Endothelial cell of umbilical vein (primary cell): ENCODE measurements at regions not wholly inside any gene's neighbourhood (a gene's known extent, or its start where the extent isn't known, plus 50 kb on each side); places are given as distances from the start of the nearest gene placed in this dataset.

Experiments used
- BruUV-seq: library from RNA; stranded (reverse); fragments of 400-500 nt; replicated peaks from 2 replicates; lab custom pipeline; 2021; lab: Mats Ljungman, UMichigan
- CTCF ChIA-PET: fragments of 300-600, 350-600 bp; sonication (Branson Sonifier 250); formaldehyde crosslinking; loops from one replicate; lab custom pipeline; 2021; ENCODE audit warnings: antibody characterized with exemption, inconsistent platforms; lab: Charles Lee
- POLR2A ChIA-PET: fragments of 300-600, 350-600 bp; sonication (Branson Sonifier 250); formaldehyde crosslinking; loops from one replicate; lab custom pipeline; 2021; ENCODE audit warnings: antibody characterized with exemption, inconsistent platforms; lab: Charles Lee
- DNase-seq: peaks from one replicate; pipeline ENCODE4 v3.0.0-alpha.2; 2011; ENCODE audit warnings: low read depth, low spot score
- FAIRE-seq: peaks from 2 replicates; lab custom pipeline; 2011; peaks lifted over from hg19 to GRCh38; lab: Jason Lieb, UNC
- H2AFZ ChIP-seq: 2 replicates; pipeline ENCODE4 v1.6.0; 2012; ENCODE audit warnings: low read depth, low read length, control low read depth, inconsistent platforms
- H3K27ac ChIP-seq: 2 replicates; pipeline ENCODE4 v1.5.1; 2011; ENCODE audit warnings: low read depth, mild to moderate bottlenecking, control low read depth, low read length, moderate library complexity; ENCODE audit not compliant: insufficient read depth
- H3K27me3 ChIP-seq, 2 experiments: 2 replicates each; pipeline versions ENCODE4 v1.6.0 to v1.6.1; 2011; ENCODE audit warnings: low read length in 2 of 2, mixed read lengths in 1 of 2; ENCODE audit not compliant: control insufficient read depth in 2 of 2, insufficient read depth in 2 of 2
- H3K36me3 ChIP-seq, 2 experiments: 2 replicates in 1 of 2; 3 replicates in 1 of 2; pipeline ENCODE4 v1.5.1; 2011; ENCODE audit warnings: low read length in 2 of 2, mild to moderate bottlenecking in 1 of 2, moderate library complexity in 1 of 2; ENCODE audit not compliant: control insufficient read depth in 2 of 2, insufficient read depth in 2 of 2; ENCODE audit errors: extremely low read depth in 1 of 2
- H3K4me1 ChIP-seq: 3 replicates; pipeline ENCODE4 v1.5.1; 2011; ENCODE audit warnings: mild to moderate bottlenecking, low read length; ENCODE audit not compliant: control insufficient read depth, insufficient read depth; ENCODE audit errors: extremely low read depth
- H3K4me2 ChIP-seq: 2 replicates; pipeline ENCODE4 v1.6.1; 2011; ENCODE audit warnings: low read length, control low read depth, mixed read lengths; ENCODE audit not compliant: insufficient read depth
- H3K4me3 ChIP-seq, 3 experiments: fragments of 200-600 bp in 1 of 3; sonication (generic), shearing (Covaris generic) in 1 of 3; replicated peaks in 1 of 3; 2 replicates each; pipeline ENCODE4 v1.5.1; 2011 to 2016; ENCODE audit warnings: control low read depth in 3 of 3, low read length in 3 of 3, mild to moderate bottlenecking in 2 of 3, inconsistent platforms in 1 of 3, low read depth in 1 of 3, moderate library complexity in 1 of 3; ENCODE audit not compliant: insufficient read depth in 1 of 3
- H3K79me2 ChIP-seq: 2 replicates; pipeline ENCODE4 v1.6.0; 2012; ENCODE audit warnings: low read length, inconsistent platforms; ENCODE audit not compliant: control insufficient read depth, insufficient read depth
- H3K9ac ChIP-seq: replicated peaks from 2 replicates; pipeline ENCODE3; 2011; ENCODE audit warnings: low read length, control low read depth; ENCODE audit not compliant: insufficient read depth; ENCODE audit errors: extremely low read depth
- H3K9me1 ChIP-seq: replicated peaks from 3 replicates; pipeline ENCODE4 v1.6.0; 2011; ENCODE audit warnings: mild to moderate bottlenecking, low read length; ENCODE audit not compliant: control insufficient read depth, insufficient read depth; ENCODE audit errors: extremely low read depth
- H3K9me3 ChIP-seq: replicated peaks from 2 replicates; pipeline ENCODE4 v1.5.1; 2012; ENCODE audit warnings: low read length, inconsistent platforms; ENCODE audit not compliant: control insufficient read depth, insufficient read depth
- H4K20me1 ChIP-seq: replicated peaks from 2 replicates; pipeline ENCODE3; 2011; ENCODE audit warnings: mild to moderate bottlenecking, low read length; ENCODE audit not compliant: control insufficient read depth, insufficient read depth; ENCODE audit errors: extremely low read depth
- EZH2 ChIP-seq: IDR thresholded peaks from 2 replicates; pipeline ENCODE4 v1.6.1; 2012; ENCODE audit warnings: borderline replicate concordance, low read depth, mild to moderate bottlenecking, moderate library complexity, low read length, inconsistent platforms; ENCODE audit not compliant: severe bottlenecking
- FOS ChIP-seq: IDR thresholded peaks from 2 replicates; pipeline ENCODE4 v1.6.1; 2011; ENCODE audit warnings: mild to moderate bottlenecking, low read length, moderate library complexity, borderline replicate concordance; ENCODE audit not compliant: insufficient read depth
- GATA2 ChIP-seq: IDR thresholded peaks from 2 replicates; pipeline ENCODE4 v1.7.0; 2011; ENCODE audit warnings: low read depth, mild to moderate bottlenecking, moderate library complexity, mixed read lengths, low read length; ENCODE audit not compliant: insufficient read length, insufficient read depth
- JUN ChIP-seq: IDR thresholded peaks from 2 replicates; pipeline ENCODE4 v1.6.1; 2011; ENCODE audit warnings: borderline replicate concordance, low read depth; ENCODE audit not compliant: insufficient read length, insufficient read depth
- MYC ChIP-seq: IDR thresholded peaks from one replicate; pipeline ENCODE4 v1.6.1; 2011; ENCODE audit warnings: mild to moderate bottlenecking, low read depth, low read length
- POLR2A ChIP-seq: IDR thresholded peaks from 2 replicates; pipeline ENCODE4 v1.6.1; 2012; ENCODE audit warnings: low read depth, mild to moderate bottlenecking, control low read depth, low read length
- POLR2AphosphoS5 ChIP-seq: IDR thresholded peaks from 2 replicates; pipeline ENCODE4 v1.6.1; 2012; ENCODE audit warnings: low read depth, mild to moderate bottlenecking, control low read depth, low read length, moderate library complexity; ENCODE audit not compliant: insufficient read depth
- dilution Hi-C: fragments of 300-500 bp; cut with MboI; formaldehyde crosslinking; loops from one replicate; pipeline ENCODE4 v1.15.0; 2019; ENCODE audit warnings: low sequenced_read_pairs; ENCODE audit not compliant: extremely low pct_ligation_motif_present
- intact Hi-C: fragments of 100-400 bp; cut with micrococcal nuclease; formaldehyde crosslinking; loops from one replicate; pipeline ENCODE4 v1.10.0; 2022
- TF ChIP-seq, protein P1 (sequence below): IDR thresholded peaks from 2 replicates; pipeline ENCODE4 v1.6.1; 2011; ENCODE audit not compliant: insufficient read depth, insufficient read length
- TF ChIP-seq, protein P2 (sequence below), 2 donors: IDR thresholded peaks; 1 replicate in 1 of 2; 2 replicates in 1 of 2; pipeline ENCODE4 v1.5.1; 2011; ENCODE audit warnings: low read length in 2 of 2, mild to moderate bottlenecking in 2 of 2, moderate library complexity in 2 of 2, control low read depth in 1 of 2, inconsistent platforms in 1 of 2, low read depth in 1 of 2; ENCODE audit not compliant: insufficient read depth in 1 of 2; ENCODE audit errors: extremely low read depth in 1 of 2

DNA sequence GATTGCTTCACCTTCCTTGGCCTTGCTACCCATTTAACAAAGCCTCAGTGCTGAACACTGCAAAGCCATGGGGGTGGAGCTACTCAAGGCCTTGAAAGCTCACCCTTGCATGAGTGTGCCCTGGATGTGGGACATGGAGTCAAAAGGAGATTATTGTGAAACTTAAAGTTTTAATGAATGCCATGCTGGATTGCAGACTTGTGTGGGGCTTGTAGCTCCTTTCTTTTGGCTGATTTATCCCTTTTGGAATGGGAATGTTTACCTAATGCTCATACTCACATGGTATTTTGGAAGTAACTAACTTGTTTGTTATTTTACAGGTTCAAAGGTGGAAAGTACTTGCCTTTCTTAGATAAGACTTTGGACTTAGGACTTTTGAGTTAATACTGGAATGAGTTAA, 538.5 kb upstream of the NECTIN3 start:
- H3K9me1 ChIP-seq = no peaks in the 10 kb centered on the region
- no peaks in the 10 kb centered on the region for H3K27me3 ChIP-seq
- dilution Hi-C loops = no loop called here
- no peak overlapping the region for H3K9ac ChIP-seq
- no peaks in the 10 kb centered on the region for H3K79me2 ChIP-seq
- no peak overlapping the region for H3K4me3 ChIP-seq
- intact Hi-C loops = no loop called here
- no peak overlapping the region for H3K27ac ChIP-seq
- BruUV-seq = no TSS peak
- no peaks in the 10 kb centered on the region for H3K36me3 ChIP-seq
- FAIRE-seq (no peak), DNase-seq (no peak)
- TF ChIP-seq FOS = no peak
- no peak for TF ChIP-seq POLR2AphosphoS5
- no peak for TF ChIP-seq GATA2
- TF ChIP-seq, protein P1, sequence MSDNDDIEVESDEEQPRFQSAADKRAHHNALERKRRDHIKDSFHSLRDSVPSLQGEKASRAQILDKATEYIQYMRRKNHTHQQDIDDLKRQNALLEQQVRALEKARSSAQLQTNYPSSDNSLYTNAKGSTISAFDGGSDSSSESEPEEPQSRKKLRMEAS = no peak
- TF ChIP-seq, protein P2, sequence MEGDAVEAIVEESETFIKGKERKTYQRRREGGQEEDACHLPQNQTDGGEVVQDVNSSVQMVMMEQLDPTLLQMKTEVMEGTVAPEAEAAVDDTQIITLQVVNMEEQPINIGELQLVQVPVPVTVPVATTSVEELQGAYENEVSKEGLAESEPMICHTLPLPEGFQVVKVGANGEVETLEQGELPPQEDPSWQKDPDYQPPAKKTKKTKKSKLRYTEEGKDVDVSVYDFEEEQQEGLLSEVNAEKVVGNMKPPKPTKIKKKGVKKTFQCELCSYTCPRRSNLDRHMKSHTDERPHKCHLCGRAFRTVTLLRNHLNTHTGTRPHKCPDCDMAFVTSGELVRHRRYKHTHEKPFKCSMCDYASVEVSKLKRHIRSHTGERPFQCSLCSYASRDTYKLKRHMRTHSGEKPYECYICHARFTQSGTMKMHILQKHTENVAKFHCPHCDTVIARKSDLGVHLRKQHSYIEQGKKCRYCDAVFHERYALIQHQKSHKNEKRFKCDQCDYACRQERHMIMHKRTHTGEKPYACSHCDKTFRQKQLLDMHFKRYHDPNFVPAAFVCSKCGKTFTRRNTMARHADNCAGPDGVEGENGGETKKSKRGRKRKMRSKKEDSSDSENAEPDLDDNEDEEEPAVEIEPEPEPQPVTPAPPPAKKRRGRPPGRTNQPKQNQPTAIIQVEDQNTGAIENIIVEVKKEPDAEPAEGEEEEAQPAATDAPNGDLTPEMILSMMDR (IDR thresholded peaks at IDR 0.05; ENCODE audit: extremely low read depth in 1 of 2, insufficient read depth in 1 of 2, low read depth in 1 of 2, low read length in 2 of 2) = no peak
- no peak for TF ChIP-seq MYC
- no peak for TF ChIP-seq POLR2A
- no peak for TF ChIP-seq JUN
- no peak for TF ChIP-seq EZH2
- ChIA-PET CTCF (interaction anchor here (0.8 kb wide), 1 partner anchor 10 kb away, joined by 3 read pairs; no protein-coding TSS in a partner anchor), POLR2A (no interaction called here)
- H3K9me3 ChIP-seq = no peaks in the 10 kb centered on the region
- no peak overlapping the region for H3K4me2 ChIP-seq
- no peak overlapping the region for H2AFZ ChIP-seq
- peaks cover 7% of the 10 kb centered on the region for H3K4me1 ChIP-seq
- H4K20me1 ChIP-seq = no peaks in the 10 kb centered on the region
